H9 (cell line): ENCODE measurements at regions not wholly inside any gene's neighbourhood (a gene's known extent, or its start where the extent isn't known, plus 50 kb on each side); places are given as distances from the start of the nearest gene placed in this dataset.

Experiments
- DNase-seq: peaks from one replicate; pipeline ENCODE4 v3.0.0-alpha.2; 2017
- H2AFZ ChIP-seq: one replicate; pipeline ENCODE4 v1.6.1; 2013; ENCODE audit warnings: mild to moderate bottlenecking, low read length, control low read depth, moderate library complexity
- H2AK5ac ChIP-seq: 2 replicates; pipeline ENCODE4 v1.6.1; 2013; ENCODE audit warnings: low read length, control low read depth, mixed read lengths; ENCODE audit not compliant: insufficient read length
- H2BK120ac ChIP-seq: one replicate; pipeline ENCODE4 v1.6.1; 2013; ENCODE audit warnings: low read depth, mild to moderate bottlenecking, low read length, control low read depth, inconsistent platforms; ENCODE audit not compliant: poor library complexity, severe bottlenecking
- H2BK12ac ChIP-seq: 2 replicates; pipeline ENCODE4 v1.6.1; 2013; ENCODE audit warnings: low read length, control low read depth, mixed read lengths, low read depth; ENCODE audit not compliant: insufficient read length
- H2BK15ac ChIP-seq: 2 replicates; pipeline ENCODE4 v1.6.1; 2013; ENCODE audit warnings: low read depth, low read length, control low read depth
- H2BK20ac ChIP-seq: one replicate; pipeline ENCODE4 v1.6.1; 2013; ENCODE audit warnings: low read depth, mild to moderate bottlenecking, low read length, control low read depth, inconsistent platforms; ENCODE audit not compliant: poor library complexity, severe bottlenecking
- H2BK5ac ChIP-seq: 2 replicates; pipeline ENCODE4 v1.6.1; 2013; ENCODE audit warnings: low read length, control low read depth, mixed read lengths; ENCODE audit not compliant: insufficient read length
- H3K14ac ChIP-seq: 2 replicates; pipeline ENCODE4 v1.6.1; 2013; ENCODE audit warnings: low read length, control low read depth; ENCODE audit not compliant: insufficient read depth
- H3K18ac ChIP-seq: 2 replicates; pipeline ENCODE4 v1.6.1; 2013; ENCODE audit warnings: low read depth, mild to moderate bottlenecking, mixed read lengths, low read length, control low read depth; ENCODE audit not compliant: insufficient read length
- H3K23ac ChIP-seq: 2 replicates; pipeline ENCODE4 v1.6.1; 2013; ENCODE audit warnings: low read length, control low read depth, mixed read lengths, low read depth; ENCODE audit not compliant: insufficient read length
- H3K23me2 ChIP-seq: 2 replicates; pipeline ENCODE4 v1.6.1; 2013; ENCODE audit warnings: low read depth, mild to moderate bottlenecking, mixed read lengths, low read length, control low read depth; ENCODE audit not compliant: insufficient read length, poor library complexity, severe bottlenecking
- H3K27ac ChIP-seq: 2 replicates; pipeline ENCODE4 v1.5.1; 2013; ENCODE audit warnings: low read length, control low read depth, mixed read lengths, low read depth; ENCODE audit not compliant: insufficient read length
- H3K27me3 ChIP-seq: 2 replicates; pipeline ENCODE4 v1.6.1; 2013; ENCODE audit warnings: low read length, control low read depth, inconsistent platforms; ENCODE audit not compliant: insufficient read depth
- H3K4ac ChIP-seq: 2 replicates; pipeline ENCODE4 v1.6.1; 2013; ENCODE audit warnings: low read depth, mild to moderate bottlenecking, control low read depth, inconsistent platforms, low read length, moderate library complexity
- H3K4me1 ChIP-seq: 2 replicates; pipeline ENCODE4 v1.6.1; 2013; ENCODE audit warnings: low read length, control low read depth, inconsistent platforms; ENCODE audit not compliant: insufficient read depth
- H3K4me2 ChIP-seq: 2 replicates; pipeline ENCODE4 v1.6.1; 2013; ENCODE audit warnings: low read length, control low read depth, mixed read lengths; ENCODE audit not compliant: insufficient read length, insufficient read depth
- H3K56ac ChIP-seq: 2 replicates; pipeline ENCODE4 v1.6.1; 2013; ENCODE audit warnings: low read depth, mild to moderate bottlenecking, mixed read lengths, low read length, control low read depth; ENCODE audit not compliant: insufficient read length
- H3K79me1 ChIP-seq: 2 replicates; pipeline ENCODE4 v1.6.1; 2013; ENCODE audit warnings: low read depth, mild to moderate bottlenecking, moderate library complexity, low read length, control low read depth, inconsistent platforms; ENCODE audit not compliant: insufficient read depth, poor library complexity, severe bottlenecking
- H3K79me2 ChIP-seq: 2 replicates; pipeline ENCODE4 v1.6.1; 2013; ENCODE audit warnings: low read length, control low read depth, inconsistent platforms; ENCODE audit not compliant: insufficient read depth
- H3K9ac ChIP-seq: 2 replicates; pipeline ENCODE4 v1.6.1; 2013; ENCODE audit warnings: low read length, control low read depth, mixed read lengths; ENCODE audit not compliant: insufficient read length; ENCODE audit errors: extremely low read depth
- H3K9me3 ChIP-seq: one replicate; pipeline ENCODE4 v1.6.1; 2013; ENCODE audit warnings: low read depth, low read length, inconsistent platforms; ENCODE audit not compliant: control insufficient read depth
- H3T11ph ChIP-seq: one replicate; pipeline ENCODE4 v1.6.1; 2013; ENCODE audit warnings: mild to moderate bottlenecking, low read length, control low read depth, inconsistent platforms
- H4K20me1 ChIP-seq: one replicate; pipeline ENCODE4 v1.6.1; 2013; ENCODE audit not compliant: control insufficient read depth, insufficient read length, insufficient read depth
- H4K5ac ChIP-seq: 2 replicates; pipeline ENCODE4 v1.6.1; 2013; ENCODE audit warnings: low read depth, mild to moderate bottlenecking, mixed read lengths, low read length, control low read depth; ENCODE audit not compliant: insufficient read length
- H4K8ac ChIP-seq: replicated peaks from 2 replicates; pipeline ENCODE4 v1.6.1; 2013; ENCODE audit warnings: low read length, control low read depth, mixed read lengths, low read depth; ENCODE audit not compliant: insufficient read length
- H4K91ac ChIP-seq: 2 replicates; pipeline ENCODE4 v1.6.1; 2013; ENCODE audit warnings: low read depth, mild to moderate bottlenecking, moderate library complexity, mixed read lengths, low read length, control low read depth; ENCODE audit not compliant: insufficient read length
- H3K27ac Mint-ChIP-seq, 3 experiments: 2 replicates in 2 of 3; 3 replicates in 1 of 3; pipeline ENCODE4 v1.8.0; 2020 to 2021; ENCODE audit warnings: mixed read lengths in 3 of 3, mild to moderate bottlenecking in 1 of 3, moderate library complexity in 1 of 3
- H3K27me3 Mint-ChIP-seq: 2 replicates; pipeline ENCODE4 v1.8.0; 2021; ENCODE audit warnings: low read depth, mild to moderate bottlenecking, moderate library complexity, mixed read lengths
- H3K36me3 Mint-ChIP-seq, 3 experiments: 2 replicates in 2 of 3; 3 replicates in 1 of 3; pipeline ENCODE4 v1.8.0; 2020 to 2021; ENCODE audit warnings: low read depth in 3 of 3, mixed read lengths in 3 of 3; ENCODE audit not compliant: insufficient read depth in 1 of 3
- H3K4me1 Mint-ChIP-seq, 2 experiments: 2 replicates each; pipeline ENCODE4 v1.8.0; 2020; ENCODE audit warnings: mixed read lengths in 2 of 2
- H3K4me3 Mint-ChIP-seq, 2 experiments: 2 replicates in 1 of 2; 3 replicates in 1 of 2; pipeline ENCODE4 v1.8.0; 2020 to 2021; ENCODE audit warnings: mild to moderate bottlenecking in 2 of 2, mixed read lengths in 2 of 2, moderate library complexity in 1 of 2
- H3K9me3 Mint-ChIP-seq, 2 experiments: 2 replicates in 1 of 2; 3 replicates in 1 of 2; pipeline ENCODE4 v1.8.0; 2020; ENCODE audit warnings: mild to moderate bottlenecking in 2 of 2, mixed read lengths in 2 of 2, moderate library complexity in 1 of 2
- CTCF ChIP-seq: fragments of 200-600 bp; sonication (generic); conservative IDR thresholded peaks from 3 replicates; pipeline ENCODE4 v1.8.0; 2021; ENCODE audit warnings: antibody characterized with exemption, mild to moderate bottlenecking
- WGBS: extraction: QIAGEN DNeasy Blood & Tissue Kit; methylation state at CpG from one replicate; pipeline ENCODE4 v1.1.7; 2013; ENCODE audit warnings: missing lambda C conversion rate, low lambda C conversion rate, mixed read lengths; ENCODE audit not compliant: insufficient read length; ENCODE audit errors: extremely low coverage; 5-methylcytosine and 5-hydroxymethylcytosine counted together

GRCh38 chr10:128465697-128466096 is 339.5 kb upstream of the MKI67 start:
- no peak overlapping the region for H3K4ac ChIP-seq
- no peak overlapping the region for H4K8ac ChIP-seq
- H2BK5ac ChIP-seq, result no peak overlapping the region
- no peaks in the 10 kb centered on the region for H4K20me1 ChIP-seq
- no peak overlapping the region for H3K4me2 ChIP-seq
- Mint-ChIP-seq H3K9me3 (peaks cover 5 to 6% of the 10 kb centered on the region in 2 experiments; a peak in 2 of 5 replicates), H3K27ac (no peak overlapping the region), H3K36me3 (no peaks in the 10 kb centered on the region), H3K27me3 (no peaks in the 10 kb centered on the region; the same call in none of the 2 replicates), H3K4me3 (no peak overlapping the region), H3K4me1 (peaks cover 4 to 11% of the 10 kb centered on the region in 2 experiments)
- no peak for DNase-seq
- H3K23me2 ChIP-seq, result no peaks in the 10 kb centered on the region
- no peaks in the 10 kb centered on the region for H3K4me1 ChIP-seq
- no peak overlapping the region for H3K56ac ChIP-seq
- H3K9ac ChIP-seq, result no peak overlapping the region
- no peak overlapping the region for H3K14ac ChIP-seq
- H3K27me3 ChIP-seq, result no peaks in the 10 kb centered on the region
- no CpG with 5 or more reads among the region's 11 CpGs for WGBS
- TF ChIP-seq CTCF, result no peak
- no peak overlapping the region for H2BK120ac ChIP-seq
- no peak overlapping the region for H2AK5ac ChIP-seq
- H4K5ac ChIP-seq, result no peak overlapping the region
- H2BK20ac ChIP-seq, result no peak overlapping the region
- no peak overlapping the region for H4K91ac ChIP-seq
- no peaks in the 10 kb centered on the region for H3K79me1 ChIP-seq
- no peak overlapping the region for H3T11ph ChIP-seq
- H3K18ac ChIP-seq, result no peak overlapping the region
- H3K79me2 ChIP-seq, result no peaks in the 10 kb centered on the region
- no peaks in the 10 kb centered on the region for H3K9me3 ChIP-seq
- H2BK12ac ChIP-seq, result no peak overlapping the region
- no peak overlapping the region for H2BK15ac ChIP-seq
- H3K23ac ChIP-seq, result no peak overlapping the region
- no peak overlapping the region for H2AFZ ChIP-seq
- H3K27ac ChIP-seq, result no peak overlapping the region
